T1000 (cell line): ENCODE measurements at regions not wholly inside any gene's neighbourhood (a gene's known extent, or its start where the extent isn't known, plus 50 kb on each side); places are given as distances from the start of the nearest gene placed in this dataset.

Experiments used
- DNase-seq: peaks from one replicate; lab custom pipeline; 2025; ENCODE audit warnings: mixed read lengths; lab: John Stamatoyannopoulos, UW

- no peak for DNase-seq
Measured at GRCh38 chr12:45669792-45670191, 59.7 kb upstream of the ARID2 start.

DNA sequence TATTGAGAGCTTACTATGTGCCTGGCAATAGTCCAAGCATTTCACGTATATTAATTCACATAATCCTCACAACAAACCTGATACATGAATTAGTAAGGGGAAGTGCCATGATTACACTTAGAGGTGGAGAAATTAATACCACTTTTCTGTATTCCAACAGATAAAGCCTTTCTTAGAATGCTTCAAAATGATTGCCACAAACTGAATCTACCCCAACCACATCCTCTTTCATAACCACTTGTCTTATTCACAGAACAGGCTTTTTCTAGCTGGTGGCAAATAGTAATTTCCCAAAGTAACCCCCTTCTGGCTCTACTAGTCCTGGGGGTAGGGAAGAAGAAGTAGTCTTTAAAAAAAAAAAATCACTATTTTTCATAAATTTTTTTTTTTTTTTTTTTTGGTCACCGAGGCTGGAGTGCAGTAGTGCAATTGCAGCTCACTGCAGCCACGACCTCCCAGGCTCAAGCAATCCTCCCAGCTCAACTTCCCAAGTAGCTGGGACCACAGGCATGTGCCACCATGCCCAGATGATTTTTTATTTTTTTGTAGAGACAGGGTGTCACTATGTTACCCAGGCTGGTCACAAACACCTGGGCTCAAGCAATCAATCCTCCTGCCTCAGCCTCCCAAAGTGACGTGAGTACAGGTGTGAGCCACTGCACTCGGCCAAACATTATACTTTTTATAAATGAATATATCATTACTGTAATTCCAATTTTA lies 59.0 kb upstream of the ARID2 start:
- DNase-seq: no peak

DNA sequence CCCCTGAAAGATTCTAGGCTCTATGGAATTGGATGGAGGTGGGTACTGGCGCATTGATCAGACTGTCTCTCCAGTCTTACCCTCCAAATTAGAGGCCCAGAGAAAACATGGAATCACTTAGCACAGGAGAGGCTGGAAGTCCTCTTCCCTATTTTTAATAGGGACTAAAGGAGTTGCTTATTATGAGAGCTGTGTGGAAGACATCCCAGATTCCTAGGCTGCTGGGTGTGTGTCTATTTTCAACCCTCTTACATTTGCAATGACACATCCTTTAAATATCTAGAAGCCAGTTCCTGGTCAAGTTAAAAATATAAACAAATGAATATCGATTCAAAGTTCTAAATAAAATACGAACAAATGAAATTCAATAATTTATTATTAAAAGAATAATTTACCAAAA lies 58.3 kb upstream of the ARID2 start:
- peak; percentile 78 for DNase-seq

- peak; percentile 100 for DNase-seq
Measured at GRCh38 chr12:45674181-45674977, 55.1 kb upstream of the ARID2 start.

GRCh38 chr12:45675534-45675933 lies 54.0 kb upstream of the ARID2 start:
- no peak for DNase-seq
